GM23338 (cell line): ENCODE measurements at regions not wholly inside any gene's neighbourhood (a gene's known extent, or its start where the extent isn't known, plus 50 kb on each side); places are given as distances from the start of the nearest gene placed in this dataset.

Source experiments
- ATAC-seq: fragments of 200-7000 bp; cut with Tn5 transposase; 3 replicates; pipeline ENCODE4 v1.9.1; 2020
- DNase-seq: peaks from one replicate; pipeline ENCODE4 v3.0.0-alpha.2; 2015; ENCODE audit warnings: low spot score
- H2AFZ ChIP-seq: fragments of 200-600 bp; sonication (generic); 2 replicates; pipeline ENCODE4 v1.8.0; 2016; ENCODE audit warnings: antibody characterized with exemption, mild to moderate bottlenecking, moderate library complexity
- H3F3A ChIP-seq: fragments of 200-600 bp; sonication (generic); replicated peaks from 2 replicates; pipeline ENCODE4 v1.8.0; 2017; ENCODE audit warnings: antibody characterized with exemption, mixed run types, low read depth
- H3K27ac ChIP-seq: fragments of 200-600 bp; sonication (generic); 2 replicates; pipeline ENCODE4 v1.6.1; 2016; ENCODE audit warnings: low read depth
- H3K27me3 ChIP-seq: fragments of 200-600 bp; sonication (generic); 2 replicates; pipeline ENCODE4 v1.8.0; 2016; ENCODE audit warnings: mild to moderate bottlenecking, mixed run types, moderate library complexity; ENCODE audit not compliant: insufficient read depth
- H3K36me3 ChIP-seq: fragments of 200-600 bp; sonication (generic); 2 replicates; pipeline ENCODE4 v1.8.0; 2016; ENCODE audit warnings: mild to moderate bottlenecking; ENCODE audit not compliant: insufficient read depth
- H3K4me1 ChIP-seq: fragments of 200-600 bp; sonication (generic); 2 replicates; pipeline ENCODE4 v1.8.0; 2016; ENCODE audit warnings: mild to moderate bottlenecking, moderate library complexity; ENCODE audit not compliant: insufficient read depth
- H3K4me2 ChIP-seq: fragments of 200-600 bp; sonication (generic); 2 replicates; pipeline ENCODE4 v1.7.1; 2017; ENCODE audit warnings: mixed run types
- H3K4me3 ChIP-seq: fragments of 200-600 bp; sonication (generic); 2 replicates; pipeline ENCODE4 v1.6.1; 2016; ENCODE audit warnings: mixed run types
- H3K79me2 ChIP-seq: fragments of 200-600 bp; sonication (generic); replicated peaks from 2 replicates; pipeline ENCODE4 v1.8.0; 2017; ENCODE audit warnings: mild to moderate bottlenecking; ENCODE audit not compliant: insufficient read depth
- H3K9me2 ChIP-seq: fragments of 200-600 bp; sonication (generic); 2 replicates; pipeline ENCODE4 v1.8.0; 2017; ENCODE audit not compliant: insufficient read depth
- H4K20me1 ChIP-seq: fragments of 200-600 bp; sonication (generic); replicated peaks from 2 replicates; pipeline ENCODE4 v1.8.0; 2017; ENCODE audit warnings: mild to moderate bottlenecking; ENCODE audit not compliant: insufficient read depth
- H3K27ac Mint-ChIP-seq: 2 replicates; pipeline ENCODE4 v1.8.0; 2020; ENCODE audit warnings: inconsistent platforms, mild to moderate bottlenecking, moderate library complexity, mixed read lengths
- H3K27me3 Mint-ChIP-seq: 3 replicates; pipeline ENCODE4 v1.8.0; 2022; ENCODE audit warnings: low read depth, mild to moderate bottlenecking, moderate library complexity, mixed read lengths, inconsistent platforms; ENCODE audit not compliant: insufficient read depth, poor library complexity
- H3K36me3 Mint-ChIP-seq: 3 replicates; pipeline ENCODE4 v1.8.0; 2021; ENCODE audit warnings: low read depth, mild to moderate bottlenecking, inconsistent platforms, moderate library complexity, mixed read lengths
- H3K4me1 Mint-ChIP-seq: 3 replicates; pipeline ENCODE4 v1.8.0; 2020; ENCODE audit warnings: mild to moderate bottlenecking, inconsistent platforms, mixed read lengths
- H3K4me3 Mint-ChIP-seq: 3 replicates; pipeline ENCODE4 v1.8.0; 2021; ENCODE audit warnings: moderate library complexity, mild to moderate bottlenecking, inconsistent platforms, mixed read lengths
- H3K9me3 Mint-ChIP-seq: 3 replicates; pipeline ENCODE4 v1.8.0; 2020; ENCODE audit warnings: moderate library complexity, mild to moderate bottlenecking, inconsistent platforms, mixed read lengths
- CREB1 ChIP-seq: fragments of 250-450 bp; sonication (Bioruptor Pico); IDR thresholded peaks from 2 replicates; pipeline ENCODE4 v1.5.0; 2020; ENCODE audit warnings: low read depth, mild to moderate bottlenecking, moderate library complexity
- CTCF ChIP-seq, 2 experiments: fragments of 200-600 bp in 1 of 2; sonication (generic) in 1 of 2; conservative IDR thresholded peaks; 2 replicates each; pipeline versions ENCODE4 v1.5.1 to v1.6.1; 2016 to 2017; ENCODE audit warnings: antibody characterized with exemption in 2 of 2, low read depth in 2 of 2, mild to moderate bottlenecking in 2 of 2, moderate library complexity in 1 of 2
- ETS1 ChIP-seq: IDR thresholded peaks from 2 replicates; pipeline ENCODE4 v1.6.1; 2016; ENCODE audit warnings: antibody characterized with exemption
- EZH2 ChIP-seq: fragments of 200-600 bp; sonication (generic); IDR thresholded peaks from one replicate; pipeline ENCODE4 v1.8.0; 2017; ENCODE audit warnings: antibody characterized with exemption, mild to moderate bottlenecking, low read depth; ENCODE audit not compliant: unreplicated experiment
- EZH2phosphoT487 ChIP-seq: fragments of 200-600 bp; sonication (generic); IDR thresholded peaks from one replicate; pipeline ENCODE4 v1.8.1; 2018; ENCODE audit warnings: antibody characterized with exemption; ENCODE audit not compliant: unreplicated experiment
- NANOG ChIP-seq: IDR thresholded peaks from 2 replicates; pipeline ENCODE4 v1.6.1; 2016; ENCODE audit warnings: antibody characterized with exemption, borderline replicate concordance
- POLR2AphosphoS5 ChIP-seq: IDR thresholded peaks from 2 replicates; pipeline ENCODE4 v1.6.1; 2016; ENCODE audit warnings: antibody characterized with exemption, low read depth
- REST ChIP-seq: IDR thresholded peaks from one replicate; pipeline ENCODE4 v1.6.1; 2018; ENCODE audit warnings: antibody characterized with exemption; ENCODE audit not compliant: unreplicated experiment
- ZNF114 ChIP-seq: fragments of 250-450 bp; sonication (Bioruptor Pico); IDR thresholded peaks from 2 replicates; pipeline ENCODE4 v1.5.0; 2020; ENCODE audit warnings: mild to moderate bottlenecking, moderate library complexity
- ZNF331 ChIP-seq: fragments of 250-450 bp; sonication (Bioruptor Pico); IDR thresholded peaks from 2 replicates; pipeline ENCODE4 v1.5.0; 2020; ENCODE audit warnings: low read depth, mild to moderate bottlenecking, moderate library complexity

- no peak for TF ChIP-seq REST
- TF ChIP-seq EZH2, result no peak
- TF ChIP-seq EZH2phosphoT487, result no peak
- no peak for TF ChIP-seq CREB1 (CRISPR knock-in tag)
- no peak for TF ChIP-seq POLR2AphosphoS5
- no peak for TF ChIP-seq CTCF (conservative IDR thresholded peaks at IDR 0.05; ENCODE audit: low read depth in 2 of 2)
- no peak for TF ChIP-seq ETS1
- no peak for TF ChIP-seq ZNF114 (CRISPR knock-in tag)
These were observed 492.9 kb upstream of the TBX3 start (continued) for GRCh38 chr12:115176741-115177400.

GRCh38 chr12:115174920-115175319 is 490.9 kb upstream of the TBX3 start:
- no peaks in the 10 kb centered on the region for H3K4me1 Mint-ChIP-seq
- no peak for DNase-seq
- peaks cover 7% of the 10 kb centered on the region; the same call in 1 of the 2 replicates for H3K9me2 ChIP-seq
- no peaks in the 10 kb centered on the region for H3K27me3 Mint-ChIP-seq
- no peaks in the 10 kb centered on the region for H3K36me3 Mint-ChIP-seq
- H3K27ac Mint-ChIP-seq, result no peak overlapping the region
- H3F3A ChIP-seq, result no peaks in the 10 kb centered on the region
- no peak for ATAC-seq
- no peak overlapping the region for H3K27ac ChIP-seq
- H3K4me2 ChIP-seq, result no peak overlapping the region
- no peaks in the 10 kb centered on the region for H3K4me1 ChIP-seq
- H3K27me3 ChIP-seq, result no peaks in the 10 kb centered on the region
- H3K79me2 ChIP-seq, result no peaks in the 10 kb centered on the region
- H2AFZ ChIP-seq, result no peak overlapping the region
- no peaks in the 10 kb centered on the region for H4K20me1 ChIP-seq
- TF ChIP-seq ZNF331 (CRISPR knock-in tag) (no peak), EZH2 (no peak), CTCF (conservative IDR thresholded peaks at IDR 0.05; ENCODE audit: low read depth in 2 of 2) (no peak), NANOG (no peak)
- H3K36me3 ChIP-seq, result no peaks in the 10 kb centered on the region
- no peak overlapping the region for H3K4me3 Mint-ChIP-seq
- no peak overlapping the region for H3K4me3 ChIP-seq
- H3K9me3 Mint-ChIP-seq, result no peaks in the 10 kb centered on the region
